Caco-2 (cell line): ENCODE measurements at regions not wholly inside any gene's neighbourhood (a gene's known extent, or its start where the extent isn't known, plus 50 kb on each side); places are given as distances from the start of the nearest gene placed in this dataset.

Experiments
- BruUV-seq: library from RNA; stranded (reverse); fragments of 400-500 nt; replicated peaks from 2 replicates; lab custom pipeline; 2021; lab: Mats Ljungman, UMichigan
- CTCF ChIA-PET: fragments of 300-600 bp; sonication (Branson Sonifier 250); formaldehyde crosslinking; loops from one replicate; lab custom pipeline; 2022; ENCODE audit warnings: antibody characterized with exemption; lab: Charles Lee
- POLR2A ChIA-PET: fragments of 300-600 bp; sonication (Branson Sonifier 250); formaldehyde crosslinking; loops from one replicate; lab custom pipeline; 2022; ENCODE audit warnings: antibody characterized with exemption; lab: Charles Lee
- DNase-seq, 2 experiments: peaks; one replicate each; pipeline versions ENCODE4 v3.0.0 to v3.0.0-alpha.2; 2020 to 2022
- H3K27me3 ChIP-seq: replicated peaks from 2 replicates; pipeline ENCODE4 v1.6.0; 2011; ENCODE audit warnings: low read length; ENCODE audit not compliant: control insufficient read depth, insufficient read depth
- H3K36me3 ChIP-seq: 2 replicates; pipeline ENCODE4 v1.5.1; 2011; ENCODE audit warnings: low read length; ENCODE audit not compliant: control insufficient read depth, insufficient read depth
- H3K4me1 ChIP-seq: fragments of 250-450 bp; sonication (Bioruptor Pico); 2 replicates; pipeline ENCODE4 v1.5.1; 2020; ENCODE audit warnings: mild to moderate bottlenecking
- H3K4me3 ChIP-seq: 2 replicates; pipeline ENCODE4 v1.5.1; 2011; ENCODE audit warnings: low read depth, mild to moderate bottlenecking, control low read depth, low read length
- H3K9me3 ChIP-seq: fragments of 250-450 bp; sonication (Bioruptor Pico); 2 replicates; pipeline ENCODE4 v1.5.1; 2020; ENCODE audit warnings: mild to moderate bottlenecking, moderate library complexity
- H3K27ac Mint-ChIP-seq: one replicate; pipeline ENCODE4 v1.8.0; 2022; ENCODE audit warnings: mixed read lengths; ENCODE audit not compliant: unreplicated experiment
- H3K27me3 Mint-ChIP-seq: one replicate; pipeline ENCODE4 v1.8.0; 2022; ENCODE audit warnings: mixed read lengths; ENCODE audit not compliant: insufficient read depth, unreplicated experiment
- H3K36me3 Mint-ChIP-seq: one replicate; pipeline ENCODE4 v1.8.0; 2022; ENCODE audit warnings: mild to moderate bottlenecking, mixed read lengths; ENCODE audit not compliant: insufficient read depth, unreplicated experiment
- H3K4me1 Mint-ChIP-seq: one replicate; pipeline ENCODE4 v1.8.0; 2022; ENCODE audit warnings: low read depth, mixed read lengths; ENCODE audit not compliant: unreplicated experiment
- H3K4me3 Mint-ChIP-seq: one replicate; pipeline ENCODE4 v1.8.0; 2022; ENCODE audit warnings: mild to moderate bottlenecking, moderate library complexity, mixed read lengths; ENCODE audit not compliant: unreplicated experiment
- H3K9me3 Mint-ChIP-seq: one replicate; pipeline ENCODE4 v1.8.0; 2022; ENCODE audit warnings: mixed read lengths; ENCODE audit not compliant: unreplicated experiment
- CTCF ChIP-seq, 2 experiments: fragments of 200-600 bp in 1 of 2; IDR thresholded peaks; 1 replicate in 1 of 2; 2 replicates in 1 of 2; pipeline versions ENCODE4 v1.5.1 to v1.8.0; 2011 to 2022; ENCODE audit warnings: antibody characterized with exemption in 1 of 2, control low read depth in 1 of 2, inconsistent platforms in 1 of 2, low read depth in 1 of 2, low read length in 1 of 2, mild to moderate bottlenecking in 1 of 2, moderate library complexity in 1 of 2; ENCODE audit not compliant: insufficient read depth in 1 of 2, severe bottlenecking in 1 of 2, unreplicated experiment in 1 of 2
- intact Hi-C: fragments of 100-400 bp; cut with micrococcal nuclease; formaldehyde crosslinking; loops from one replicate; pipeline ENCODE4 v1.10.0; 2022; ENCODE audit not compliant: unreplicated experiment

- Histone ChIP-seq H3K36me3 (no peaks in the 10 kb centered on the region), H3K9me3 (no peaks in the 10 kb centered on the region), H3K4me3 (no peak overlapping the region), H3K27me3 (no peaks in the 10 kb centered on the region; the same call in 1 of the 2 replicates), H3K4me1 (no peaks in the 10 kb centered on the region)
- Mint-ChIP-seq H3K9me3 (no peaks in the 10 kb centered on the region), H3K27ac (no peak overlapping the region), H3K27me3 (peaks cover 27% of the 10 kb centered on the region), H3K36me3 (no peaks in the 10 kb centered on the region), H3K4me3 (no peak overlapping the region), H3K4me1 (no peaks in the 10 kb centered on the region)
- intact Hi-C loops = no loop called here
- ChIA-PET CTCF (no interaction called here), POLR2A (no interaction called here)
- no peak for DNase-seq
- no TSS peak for BruUV-seq
- no peak for TF ChIP-seq CTCF (IDR thresholded peaks at IDR 0.05; ENCODE audit: insufficient read depth in 1 of 2, low read depth in 1 of 2, low read length in 1 of 2, severe bottlenecking in 1 of 2, unreplicated experiment in 1 of 2)
Measured at GRCh38 chr10:61356354-61356753, 96.8 kb downstream of the TMEM26 start.

GRCh38 chr10:61355211-61355610 lies 98.0 kb downstream of the TMEM26 start:
- POLR2A ChIA-PET = no interaction called here
- H3K27me3 Mint-ChIP-seq = peaks cover 22% of the 10 kb centered on the region
- no peak overlapping the region for H3K4me3 ChIP-seq
- no peaks in the 10 kb centered on the region for H3K36me3 Mint-ChIP-seq
- CTCF ChIA-PET = no interaction called here
- no peak overlapping the region for H3K27ac Mint-ChIP-seq
- no peaks in the 10 kb centered on the region for H3K36me3 ChIP-seq
- no peaks in the 10 kb centered on the region for H3K9me3 ChIP-seq
- H3K4me1 Mint-ChIP-seq = no peaks in the 10 kb centered on the region
- BruUV-seq = no TSS peak
- H3K4me3 Mint-ChIP-seq = no peak overlapping the region
- no peaks in the 10 kb centered on the region; the same call in 1 of the 2 replicates for H3K27me3 ChIP-seq
- no peak for TF ChIP-seq CTCF (IDR thresholded peaks at IDR 0.05; ENCODE audit: insufficient read depth in 1 of 2, low read depth in 1 of 2, low read length in 1 of 2, severe bottlenecking in 1 of 2, unreplicated experiment in 1 of 2)
- DNase-seq = no peak
- H3K4me1 ChIP-seq = no peaks in the 10 kb centered on the region
- intact Hi-C loops = no loop called here
- H3K9me3 Mint-ChIP-seq = no peaks in the 10 kb centered on the region

GRCh38 chr10:61354401-61354975 lies 98.7 kb downstream of the TMEM26 start:
- H3K36me3 ChIP-seq = no peaks in the 10 kb centered on the region
- Mint-ChIP-seq H3K9me3 (no peaks in the 10 kb centered on the region), H3K4me3 (no peak overlapping the region), H3K27ac (no peak overlapping the region), H3K27me3 (peaks cover 21% of the 10 kb centered on the region), H3K4me1 (no peaks in the 10 kb centered on the region), H3K36me3 (no peaks in the 10 kb centered on the region)
- H3K9me3 ChIP-seq = no peaks in the 10 kb centered on the region
- intact Hi-C loops = no loop called here
- no peak for DNase-seq
- no peaks in the 10 kb centered on the region for H3K4me1 ChIP-seq
- no peak for TF ChIP-seq CTCF (IDR thresholded peaks at IDR 0.05; ENCODE audit: insufficient read depth in 1 of 2, low read depth in 1 of 2, low read length in 1 of 2, severe bottlenecking in 1 of 2, unreplicated experiment in 1 of 2)
- H3K4me3 ChIP-seq = no peak overlapping the region
- no peaks in the 10 kb centered on the region; the same call in 1 of the 2 replicates for H3K27me3 ChIP-seq
- no TSS peak for BruUV-seq
- CTCF ChIA-PET = no interaction called here
- POLR2A ChIA-PET = no interaction called here
